ENCODE measurements at regions not wholly inside any gene's neighbourhood (a gene's known extent, or its start where the extent isn't known, plus 50 kb on each side); places are given as distances from the start of the nearest gene placed in this dataset.

DNA sequence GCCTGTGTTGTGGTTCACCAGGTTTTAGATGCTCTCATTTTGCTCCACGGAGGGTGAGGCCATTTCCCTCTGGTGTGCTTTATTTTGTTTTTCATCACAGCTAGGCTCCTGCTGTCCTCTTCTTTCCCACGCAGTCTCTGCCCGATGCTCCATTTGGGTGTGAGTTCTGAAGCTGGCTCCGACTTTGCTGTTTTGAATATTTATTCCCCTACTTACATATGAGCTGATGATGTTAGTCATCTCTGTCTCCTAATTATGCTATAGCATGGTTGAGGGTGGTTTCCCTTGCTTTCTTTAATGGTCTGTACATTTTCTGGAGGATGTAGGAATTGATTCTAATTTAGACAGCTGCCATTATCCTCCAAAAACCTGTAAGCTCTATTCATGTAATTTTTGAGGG lies 168.1 kb upstream of the MYRIP start:
- TF ChIP-seq CTCF (IDR thresholded peaks at IDR 0.05; ENCODE audit: poor library complexity) (no peak), EZH2 (IDR thresholded peaks at IDR 0.05; ENCODE audit: borderline replicate concordance) (no peak), EZH2phosphoT487 (IDR thresholded peaks at IDR 0.05; ENCODE audit: low read depth, severe bottlenecking, unreplicated experiment) (no peak)

Data from hepatocyte (in vitro differentiated cells).